ENCODE measurements at regions not wholly inside any gene's neighbourhood (a gene's known extent, or its start where the extent isn't known, plus 50 kb on each side); places are given as distances from the start of the nearest gene placed in this dataset.

GRCh38 chr13:32887617-32888016 is 128.6 kb upstream of the KL start:
- TF ChIP-seq CTCF (IDR thresholded peaks at IDR 0.05; ENCODE audit: insufficient read depth, low read depth, low read length) (no peak), EZH2 (IDR thresholded peaks at IDR 0.05; ENCODE audit: insufficient read depth, low read length) (no peak)
